Retinal pigment epithelial cell (primary cell): ENCODE measurements at regions not wholly inside any gene's neighbourhood (a gene's known extent, or its start where the extent isn't known, plus 50 kb on each side); places are given as distances from the start of the nearest gene placed in this dataset.

Experiments
- DNase-seq: peaks from one replicate; pipeline ENCODE4 v3.0.0-alpha.2; 2010; ENCODE audit warnings: low read depth
- H3K4me3 ChIP-seq: 2 replicates; pipeline ENCODE4 v1.5.1; 2011; ENCODE audit warnings: mild to moderate bottlenecking, low read length, control low read depth, moderate library complexity
- TF ChIP-seq, protein P1 (sequence below): conservative IDR thresholded peaks from 2 replicates; pipeline ENCODE4 v1.5.1; 2011; ENCODE audit warnings: low read depth, low read length, control low read depth, inconsistent platforms

DNA sequence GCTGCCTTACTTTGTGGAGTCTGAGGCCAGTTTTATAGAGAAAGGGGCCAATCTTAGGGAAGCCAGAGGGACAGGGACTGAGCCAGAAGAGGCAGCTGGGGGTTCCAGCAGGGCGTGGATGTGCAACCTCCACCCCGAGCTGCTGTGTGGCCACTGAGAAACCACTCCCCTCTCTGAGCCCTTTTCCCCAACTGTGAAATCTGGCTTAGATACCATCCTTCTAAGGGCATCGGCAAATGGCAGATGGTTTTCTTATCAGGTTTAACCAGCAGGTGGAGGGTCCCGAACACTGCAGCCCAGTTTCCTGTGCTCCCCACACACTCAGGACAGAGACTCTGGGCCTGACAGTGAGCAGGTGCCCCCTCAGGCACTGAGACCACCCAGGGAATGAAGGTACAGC, 55.8 kb upstream of the SLC6A6 start:
- no peak overlapping the region for H3K4me3 ChIP-seq
- no peak for DNase-seq
- TF ChIP-seq, protein P1, sequence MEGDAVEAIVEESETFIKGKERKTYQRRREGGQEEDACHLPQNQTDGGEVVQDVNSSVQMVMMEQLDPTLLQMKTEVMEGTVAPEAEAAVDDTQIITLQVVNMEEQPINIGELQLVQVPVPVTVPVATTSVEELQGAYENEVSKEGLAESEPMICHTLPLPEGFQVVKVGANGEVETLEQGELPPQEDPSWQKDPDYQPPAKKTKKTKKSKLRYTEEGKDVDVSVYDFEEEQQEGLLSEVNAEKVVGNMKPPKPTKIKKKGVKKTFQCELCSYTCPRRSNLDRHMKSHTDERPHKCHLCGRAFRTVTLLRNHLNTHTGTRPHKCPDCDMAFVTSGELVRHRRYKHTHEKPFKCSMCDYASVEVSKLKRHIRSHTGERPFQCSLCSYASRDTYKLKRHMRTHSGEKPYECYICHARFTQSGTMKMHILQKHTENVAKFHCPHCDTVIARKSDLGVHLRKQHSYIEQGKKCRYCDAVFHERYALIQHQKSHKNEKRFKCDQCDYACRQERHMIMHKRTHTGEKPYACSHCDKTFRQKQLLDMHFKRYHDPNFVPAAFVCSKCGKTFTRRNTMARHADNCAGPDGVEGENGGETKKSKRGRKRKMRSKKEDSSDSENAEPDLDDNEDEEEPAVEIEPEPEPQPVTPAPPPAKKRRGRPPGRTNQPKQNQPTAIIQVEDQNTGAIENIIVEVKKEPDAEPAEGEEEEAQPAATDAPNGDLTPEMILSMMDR, result no peak

DNA sequence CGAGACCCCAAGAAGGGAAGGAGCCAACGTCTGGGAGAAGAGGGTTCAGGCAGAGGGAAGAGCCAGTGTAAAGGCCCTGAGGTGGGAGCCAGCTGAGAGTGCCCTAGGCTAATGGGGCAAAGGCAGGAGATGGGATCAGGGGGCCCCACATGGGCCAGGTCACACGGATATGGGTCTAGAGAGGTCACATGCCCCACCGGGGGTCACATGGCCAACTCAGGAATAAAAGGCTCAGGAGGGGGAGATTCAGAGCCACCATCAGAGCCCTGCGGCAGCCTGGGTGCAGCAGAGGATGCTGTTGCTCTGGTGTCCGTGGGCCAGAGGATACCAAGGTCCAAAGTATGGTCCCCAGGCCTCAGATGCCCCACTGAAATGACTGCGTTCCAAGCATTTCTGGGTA, 55.3 kb upstream of the SLC6A6 start:
- no peak for DNase-seq
- TF ChIP-seq, protein P1, result no peak
- no peak overlapping the region for H3K4me3 ChIP-seq

- no peak overlapping the region for H3K4me3 ChIP-seq
- DNase-seq, result no peak
- TF ChIP-seq, protein P1, result no peak
Measured at GRCh38 chr3:14351617-14352001, 50.8 kb upstream of the SLC6A6 start.

DNA sequence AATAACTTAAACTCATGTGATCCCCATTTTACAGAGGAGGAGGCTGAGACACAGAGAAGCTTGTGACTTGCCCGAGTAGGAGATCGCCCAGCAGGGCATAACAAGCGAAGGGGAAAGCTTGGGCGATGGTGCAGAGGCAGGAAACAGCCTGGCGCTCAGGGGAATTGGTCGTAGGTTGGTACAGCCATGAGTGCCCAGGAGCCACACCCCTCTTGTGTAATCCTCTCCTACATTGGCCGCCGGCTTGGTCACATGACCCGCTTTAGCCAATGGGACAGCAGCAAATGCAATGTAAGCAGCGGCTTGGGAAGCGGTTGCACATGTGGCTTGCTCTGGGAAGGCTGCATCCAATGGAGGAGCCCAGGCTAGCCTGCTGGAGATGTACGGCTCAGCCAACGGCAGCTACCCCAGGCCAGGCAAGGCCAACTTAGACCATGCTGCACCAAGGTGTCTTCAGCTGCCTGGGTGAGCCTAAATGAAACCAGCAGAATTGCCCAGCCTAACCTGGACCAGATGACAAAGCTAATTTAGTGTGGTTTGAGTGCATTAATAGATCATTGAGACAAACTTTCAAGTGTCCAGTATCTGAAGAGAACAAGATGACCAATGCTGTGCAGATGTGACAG, 50.3 kb upstream of the SLC6A6 start:
- TF ChIP-seq, protein P1, result no peak
- no peak overlapping the region for H3K4me3 ChIP-seq
- DNase-seq, result no peak
